GM20431 (cell line): ENCODE measurements at regions not wholly inside any gene's neighbourhood (a gene's known extent, or its start where the extent isn't known, plus 50 kb on each side); places are given as distances from the start of the nearest gene placed in this dataset.
"Not testable (repeated sequence)": the region's sequence is repeated elsewhere in the genome, so short reads cannot be mapped to it uniquely, and the experiment has no call there.

Source experiments
- in situ Hi-C: fragments of 300-500 bp; cut with MseI, MboI; formaldehyde crosslinking; loops from one replicate; pipeline ENCODE4 v1.15.0; 2020; ENCODE audit warnings: low sequenced_read_pairs; ENCODE audit not compliant: unreplicated experiment

DNA sequence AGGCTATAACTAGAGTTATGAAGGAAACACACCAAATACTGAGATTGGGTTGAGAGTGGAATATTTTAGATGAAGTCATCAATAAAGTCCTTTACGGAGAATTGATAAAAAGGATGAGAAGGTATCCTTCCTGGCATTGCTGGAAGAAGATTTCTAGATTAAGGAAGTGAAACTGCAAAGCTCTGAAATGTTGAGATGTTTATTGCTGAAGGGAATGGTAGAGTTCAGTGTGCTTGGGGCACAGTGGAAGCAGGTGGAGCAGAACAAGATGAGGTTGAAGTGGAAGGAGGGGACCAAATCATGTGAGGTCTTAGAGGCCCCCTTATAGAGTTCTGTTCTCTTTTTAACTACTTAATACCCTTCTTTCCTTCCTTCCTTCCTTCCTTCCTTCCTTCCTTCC, 848.5 kb downstream of the RAB28 start:
- in situ Hi-C loops = no loop called here

- in situ Hi-C loops = no loop called here
Observed at GRCh38 chr4:12633053-12633651, 851.0 kb downstream of the RAB28 start.

GRCh38 chr4:12615822-12616221, 868.3 kb downstream of the RAB28 start:
- in situ Hi-C loops = no loop called here

GRCh38 chr4:12612876-12613275, 871.3 kb downstream of the RAB28 start:
- in situ Hi-C loops = no loop called here

GRCh38 chr4:12609212-12609875, 874.8 kb downstream of the RAB28 start:
- in situ Hi-C loops = not testable (repeated sequence)

DNA sequence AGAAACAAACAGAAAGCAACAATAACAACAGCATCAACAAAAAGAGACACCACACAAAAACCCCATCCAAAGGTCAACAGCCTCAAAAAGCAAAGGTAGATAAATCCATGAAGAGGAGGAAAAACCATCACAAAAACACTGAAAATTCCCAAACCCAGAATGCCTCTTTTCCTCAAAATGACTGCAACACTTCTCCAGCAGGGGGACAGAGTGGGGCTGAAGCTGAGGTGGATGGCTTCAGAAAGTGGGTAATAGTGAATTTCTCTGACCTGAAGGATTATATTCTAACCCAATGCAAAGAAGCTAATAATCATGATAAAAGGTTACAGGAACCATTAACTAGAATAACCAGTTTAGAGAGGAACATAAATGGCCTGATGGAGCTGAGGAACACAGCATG, 888.2 kb downstream of the RAB28 start:
- in situ Hi-C loops = no loop called here

DNA sequence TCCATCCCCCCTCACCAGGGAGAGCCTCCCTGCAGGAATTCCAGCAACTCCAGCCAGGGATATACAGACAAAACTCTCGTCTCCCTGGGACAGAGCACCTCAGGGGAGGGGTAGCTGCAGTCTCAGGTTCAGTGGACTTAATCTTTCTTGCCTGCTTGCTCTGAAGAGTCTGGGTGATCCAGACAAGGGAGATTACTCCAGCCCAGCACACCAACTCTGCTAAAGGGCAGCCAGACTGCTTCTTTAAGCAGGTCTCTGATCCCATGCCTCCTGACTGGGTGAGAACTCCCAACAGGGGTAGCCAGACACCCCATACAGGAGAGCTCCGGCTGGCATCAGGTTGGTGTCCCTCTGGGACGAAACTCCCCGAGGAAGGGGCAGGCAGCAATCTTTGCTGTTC, 888.7 kb downstream of the RAB28 start:
- in situ Hi-C loops = no loop called here

DNA sequence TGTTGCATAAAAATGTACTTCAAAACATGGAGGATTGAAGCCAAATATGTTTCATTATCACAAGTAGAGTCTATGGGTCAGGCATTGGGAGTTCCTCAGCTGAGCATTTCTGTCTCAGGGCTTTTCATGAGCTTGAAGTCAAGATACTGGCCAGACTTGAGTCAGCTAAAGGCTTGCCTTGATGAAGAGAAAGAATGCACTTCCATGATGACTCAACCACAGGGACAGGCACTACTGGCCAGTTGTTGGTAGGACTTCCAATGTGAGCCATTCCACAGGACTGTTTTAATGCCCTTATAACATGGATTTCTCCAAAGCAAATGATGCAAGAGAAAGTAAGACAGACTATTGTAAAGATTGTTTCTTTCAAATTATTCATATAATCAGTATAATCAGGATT, 895.6 kb downstream of the RAB28 start:
- in situ Hi-C loops = no loop called here

- in situ Hi-C loops = no loop called here
Observed at GRCh38 chr4:12586242-12587006, 897.7 kb downstream of the RAB28 start.

DNA sequence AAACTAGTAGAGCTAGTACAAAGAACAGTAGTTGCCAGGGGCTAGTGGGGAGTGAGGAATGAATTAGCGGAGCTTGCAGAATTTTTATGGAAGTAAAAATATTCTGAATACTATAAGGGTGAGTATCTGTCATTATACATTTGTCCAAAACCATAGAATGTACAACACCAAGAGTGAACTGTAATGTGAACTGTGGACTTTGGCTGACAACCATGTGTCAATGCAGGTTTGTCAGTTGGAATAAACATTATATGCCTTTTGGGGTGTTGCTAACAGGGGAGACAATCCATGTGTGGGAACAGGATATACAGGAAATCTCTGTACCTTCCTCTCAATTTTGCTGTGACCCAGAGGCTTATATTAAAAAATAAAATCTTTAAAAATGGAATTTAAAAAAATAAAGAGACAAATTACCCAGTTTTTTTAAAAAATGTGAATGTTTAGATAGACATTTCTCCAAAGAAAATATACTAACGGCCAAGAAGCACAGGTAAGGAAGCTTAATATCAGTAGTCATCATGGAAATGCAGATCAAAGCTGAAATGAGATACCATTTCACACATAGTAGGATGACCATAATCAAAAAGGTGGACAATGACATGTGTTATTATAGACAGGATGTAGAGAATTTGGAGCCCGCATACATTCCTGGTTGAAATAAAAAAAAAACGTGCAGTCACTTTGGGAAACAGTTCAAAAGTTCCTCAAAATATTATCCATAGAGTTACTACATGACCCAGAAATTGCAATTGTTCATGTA, 899.8 kb downstream of the RAB28 start:
- in situ Hi-C loops = no loop called here

GRCh38 chr4:12583275-12583674, 900.9 kb downstream of the RAB28 start:
- in situ Hi-C loops = no loop called here

DNA sequence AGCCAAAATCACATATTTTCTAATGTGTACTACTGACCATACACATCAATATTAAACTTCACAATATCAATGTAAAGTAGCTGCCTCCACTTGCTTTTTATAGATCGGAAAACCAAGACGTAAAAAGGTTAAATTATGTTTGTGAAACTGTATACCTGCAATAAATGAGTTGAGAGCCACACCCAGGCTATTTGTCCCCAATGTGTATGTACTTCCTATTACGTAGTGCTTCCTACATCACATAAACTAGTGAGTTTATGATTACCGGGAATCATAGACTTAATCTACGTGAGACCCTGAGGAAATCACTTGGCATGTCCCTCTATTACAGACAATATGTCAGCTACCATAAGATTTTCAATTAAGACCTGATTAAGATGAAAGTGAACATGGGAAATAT, 903.4 kb downstream of the RAB28 start:
- in situ Hi-C loops = no loop called here

DNA sequence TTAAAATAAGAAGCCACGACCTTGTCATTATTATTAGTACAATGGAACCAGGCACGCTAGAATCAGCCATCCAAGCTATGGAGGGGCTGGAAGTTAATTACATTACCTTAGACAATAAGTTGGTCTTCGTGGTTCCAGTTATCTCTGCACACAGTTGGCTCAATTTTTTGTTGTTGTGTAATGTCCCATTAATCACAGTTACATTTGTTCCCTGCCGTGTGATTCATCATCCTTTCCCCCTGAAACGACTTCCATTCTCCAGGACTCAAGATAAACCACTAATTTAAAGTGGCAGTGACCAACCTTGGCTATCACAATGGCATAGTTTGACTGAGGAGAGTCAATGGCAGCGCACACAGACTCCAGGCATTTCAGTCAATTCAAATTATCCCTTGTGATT, 905.0 kb downstream of the RAB28 start:
- in situ Hi-C loops = no loop called here

DNA sequence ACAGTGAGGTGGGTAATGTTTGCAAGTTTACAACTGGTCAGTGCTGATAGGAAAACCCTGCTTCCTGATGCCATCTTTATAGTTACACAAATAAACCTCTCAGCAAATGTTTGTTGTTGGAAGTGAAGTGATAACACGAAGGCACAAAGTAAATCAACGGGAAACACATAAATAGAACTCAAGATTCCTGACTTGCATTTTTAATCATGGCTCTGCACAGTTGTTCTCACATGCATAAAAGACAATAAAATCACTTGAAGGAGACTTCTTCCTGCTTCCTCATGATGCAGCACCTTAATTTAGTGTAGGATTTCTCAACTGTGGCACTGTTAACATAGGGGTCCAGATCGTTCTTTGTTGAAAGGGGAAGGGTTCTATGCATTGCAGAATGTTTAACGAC, 907.7 kb downstream of the RAB28 start:
- in situ Hi-C loops = no loop called here

DNA sequence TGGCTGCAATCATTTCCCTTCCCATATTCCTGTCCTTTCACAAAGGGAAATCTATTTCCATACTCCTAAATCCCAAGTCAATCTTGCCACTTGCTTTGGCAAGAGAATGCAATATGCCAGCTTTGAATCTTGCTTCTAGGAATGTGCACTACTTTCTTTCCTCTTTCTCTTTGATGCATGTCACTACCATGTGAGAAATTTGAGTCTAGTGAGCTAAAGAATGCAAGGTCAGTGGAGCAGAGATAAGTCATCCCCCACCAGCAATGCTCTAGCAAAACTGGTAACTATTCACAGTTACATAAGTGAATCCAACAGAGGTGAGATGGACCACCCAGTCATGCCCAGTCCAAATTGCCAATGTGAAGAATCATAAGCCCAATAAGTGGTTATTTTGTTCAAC, 910.4 kb downstream of the RAB28 start:
- in situ Hi-C loops = no loop called here

DNA sequence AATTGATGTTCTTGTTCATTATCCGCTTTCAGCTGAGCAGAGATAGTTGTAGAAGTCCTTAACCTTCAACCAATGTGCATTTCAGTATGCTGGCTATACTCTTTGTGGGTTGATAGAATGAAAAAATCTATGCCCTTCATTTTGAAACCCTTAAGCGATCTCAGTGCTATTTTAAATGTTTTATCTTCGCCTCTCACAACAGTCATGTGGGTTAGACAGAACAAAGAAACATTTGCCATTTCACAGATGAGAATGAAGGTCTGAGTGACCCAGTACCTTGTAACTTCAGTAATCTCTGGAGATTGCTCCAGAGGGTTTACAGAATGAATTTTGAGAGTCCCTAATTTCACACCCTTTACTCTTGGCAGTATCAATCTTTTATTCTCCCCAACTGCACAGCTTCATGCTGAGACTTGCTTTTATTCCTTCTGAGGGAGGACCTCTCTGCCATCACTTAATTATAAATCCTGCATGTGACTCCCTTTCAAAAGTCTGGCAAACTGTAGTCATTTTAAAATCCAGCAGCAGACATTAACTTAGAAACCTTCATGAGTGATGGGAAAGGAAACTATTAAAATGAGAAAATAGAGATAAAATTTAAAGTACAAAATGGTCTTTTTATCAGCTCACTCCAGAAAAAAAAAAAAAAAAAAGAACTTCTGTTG, 921.5 kb downstream of the RAB28 start:
- in situ Hi-C loops = no loop called here

DNA sequence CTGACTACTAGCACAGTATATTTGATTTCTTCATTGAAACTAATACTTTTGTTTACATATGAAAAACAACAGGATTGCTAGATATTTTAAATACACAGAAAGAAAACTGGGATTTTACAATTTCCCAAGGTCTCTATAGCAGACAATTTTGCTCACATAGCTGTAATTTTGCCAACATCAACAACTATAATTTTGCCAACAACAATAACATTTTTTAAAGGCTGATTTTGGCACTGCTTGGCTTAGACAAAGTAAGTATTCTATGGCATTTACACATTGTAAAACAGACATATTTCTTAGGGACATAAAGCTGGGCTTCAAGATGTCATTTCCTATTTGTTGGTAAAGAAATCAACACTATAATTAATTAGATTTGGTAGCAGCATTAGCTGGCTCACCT, 922.1 kb downstream of the RAB28 start:
- in situ Hi-C loops = no loop called here

DNA sequence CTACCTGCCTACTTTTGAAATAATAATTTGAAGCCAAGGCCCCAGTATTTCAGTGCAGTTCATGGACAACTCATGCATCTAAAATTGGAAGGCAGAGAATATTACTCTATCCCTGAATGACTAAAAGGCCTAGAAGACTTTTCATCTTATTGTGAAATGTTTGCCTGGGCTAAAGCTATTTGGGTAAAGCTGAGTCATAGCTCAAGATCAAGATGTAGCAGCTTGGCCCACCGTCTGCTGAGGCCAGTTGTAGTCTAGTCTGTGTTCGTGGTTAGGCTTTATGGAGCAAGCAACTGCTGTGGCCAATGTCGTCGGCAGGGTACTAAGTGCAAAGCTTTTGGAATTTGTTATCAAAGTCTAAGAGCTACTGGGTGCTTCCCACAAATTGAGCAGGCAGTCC, 929.1 kb downstream of the RAB28 start:
- in situ Hi-C loops = no loop called here

- in situ Hi-C loops = no loop called here
Observed at GRCh38 chr4:12548678-12549077, 935.5 kb downstream of the RAB28 start.

- in situ Hi-C loops = no loop called here
Observed at GRCh38 chr4:12545812-12546211, 938.3 kb downstream of the RAB28 start.
